ENCODE measurements at regions not wholly inside any gene's neighbourhood (a gene's known extent, or its start where the extent isn't known, plus 50 kb on each side); places are given as distances from the start of the nearest gene placed in this dataset.

DNA sequence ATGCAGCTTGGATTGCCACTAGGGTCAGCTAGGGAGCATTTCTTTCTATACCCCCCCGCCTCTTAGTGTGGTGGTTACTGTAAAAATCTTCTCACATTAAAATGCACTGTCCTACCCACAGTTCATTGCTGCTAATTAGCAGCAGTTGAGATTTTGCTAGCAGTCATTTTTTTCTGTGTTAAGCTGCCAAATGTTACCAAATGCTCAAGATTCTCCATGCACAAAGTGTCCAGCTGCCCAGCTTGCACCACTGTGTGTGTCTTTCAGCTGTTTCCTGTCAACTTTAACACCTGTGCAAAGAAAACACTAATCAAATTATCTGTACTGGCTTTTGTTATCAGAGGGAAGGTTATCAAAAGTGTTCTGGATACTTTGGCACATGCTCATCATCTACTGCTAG is 679.3 kb downstream of the NR4A2 start:
- Histone ChIP-seq H3K4me2 (ENCODE audit: insufficient read depth, low read length) (no peak overlapping the region), H3K9me3 (replicated peaks; ENCODE audit: control insufficient read depth, insufficient read depth, low read depth, low read length) (no peaks in the 10 kb centered on the region), H4K20me1 (replicated peaks; ENCODE audit: control insufficient read depth, insufficient read depth, low read length) (no peaks in the 10 kb centered on the region), H3K36me3 (ENCODE audit: control insufficient read depth, insufficient read depth, low read length) (no peaks in the 10 kb centered on the region), H3K9ac (ENCODE audit: insufficient read depth in 1 of 2, low read depth in 2 of 2, low read length in 2 of 2) (no peak overlapping the region), H3K79me2 (ENCODE audit: control insufficient read depth, insufficient read depth, low read length) (no peaks in the 10 kb centered on the region), H3K4me3 (no peak overlapping the region), H3K27ac (ENCODE audit: extremely low read depth, low read depth, low read length) (no peak overlapping the region), H2AFZ (ENCODE audit: low read depth, low read length) (no peak overlapping the region), H3K9me1 (ENCODE audit: control insufficient read depth, insufficient read depth, low read length) (no peaks in the 10 kb centered on the region), H3K4me1 (replicated peaks in 1 of 2; ENCODE audit: control insufficient read depth in 2 of 2, insufficient read depth in 2 of 2, low read length in 2 of 2) (no peaks in the 10 kb centered on the region), H3K27me3 (ENCODE audit: control insufficient read depth in 2 of 2, insufficient read depth in 2 of 2, low read length in 2 of 2) (no peaks in the 10 kb centered on the region)
- intact Hi-C loops (cut with micrococcal nuclease): no loop called here
- CTCF ChIA-PET (ENCODE audit: low intra/inter-chr PET ratio): no interaction called here
- no peak for ATAC-seq
- in situ Hi-C loops (cut with MboI): no loop called here
- FAIRE-seq: no peak
- BruUV-seq (replicated peaks): no TSS peak
- no peak for TF ChIP-seq MXI1 (IDR thresholded peaks at IDR 0.05; ENCODE audit: low read depth, low read length)
- no peak for TF ChIP-seq POLR2G (IDR thresholded peaks at IDR 0.05; ENCODE audit: low read depth, low read length)
- no peak for TF ChIP-seq ZNF77 (CRISPR knock-in tag; IDR thresholded peaks at IDR 0.05)
- no peak for TF ChIP-seq ZNF146 (CRISPR knock-in tag; IDR thresholded peaks at IDR 0.05; ENCODE audit: unreplicated experiment)
- TF ChIP-seq BDP1 (IDR thresholded peaks at IDR 0.05; ENCODE audit: insufficient read depth, insufficient read length): no peak
- TF ChIP-seq ZNF140 (CRISPR knock-in tag; IDR thresholded peaks at IDR 0.05): no peak
- TF ChIP-seq NRF1 (conservative IDR thresholded peaks at IDR 0.05 in 1 of 2, IDR thresholded peaks at IDR 0.05 in 1 of 2): no peak
- no peak for TF ChIP-seq HOMEZ (CRISPR knock-in tag; IDR thresholded peaks at IDR 0.05)
- no peak for TF ChIP-seq PCBP1 (IDR thresholded peaks at IDR 0.05; ENCODE audit: low read depth, low read length, poor library complexity, severe bottlenecking)
- TF ChIP-seq EGR1 (conservative IDR thresholded peaks at IDR 0.05): no peak
- no peak for TF ChIP-seq STAT5A (IDR thresholded peaks at IDR 0.05; ENCODE audit: borderline replicate concordance, low read length)
- no peak for TF ChIP-seq FOXO4 (CRISPR knock-in tag; IDR thresholded peaks at IDR 0.05)
- no peak for TF ChIP-seq TCF7 (IDR thresholded peaks at IDR 0.05; ENCODE audit: borderline replicate concordance)
- 0% methylated on average over 1 of the region's 1 CpG for WGBS (ENCODE audit: insufficient coverage, low coverage, missing lambda C conversion rate)
- DNase-seq (ENCODE audit: extremely low read depth in 1 of 4, low spot score in 3 of 4): no peak
- POLR2A ChIA-PET: no interaction called here

All from K562 (cell line).